HL-60 (cell line): ENCODE measurements at regions not wholly inside any gene's neighbourhood (a gene's known extent, or its start where the extent isn't known, plus 50 kb on each side); places are given as distances from the start of the nearest gene placed in this dataset.

Source experiments
- DNase-seq, 2 experiments: peaks; one replicate each; pipeline ENCODE4 v3.0.0-alpha.2; 2010 to 2020; ENCODE audit warnings: low read depth in 1 of 2, low spot score in 1 of 2
- H3K27ac ChIP-seq: fragments of 250-450 bp; sonication (Bioruptor Pico); replicated peaks from 2 replicates; pipeline ENCODE4 v1.5.1; 2020; ENCODE audit warnings: mild to moderate bottlenecking, moderate library complexity
- H3K27me3 ChIP-seq: fragments of 250-450 bp; sonication (Bioruptor Pico); 2 replicates; pipeline ENCODE4 v1.5.1; 2021; ENCODE audit warnings: mild to moderate bottlenecking, moderate library complexity; ENCODE audit not compliant: insufficient read depth, poor library complexity, severe bottlenecking
- H3K4me3 ChIP-seq: replicated peaks from 2 replicates; pipeline ENCODE4 v1.5.1; 2011; ENCODE audit warnings: mild to moderate bottlenecking, control low read depth, low read length; ENCODE audit not compliant: insufficient read depth
- GABPA ChIP-seq: IDR thresholded peaks from 2 replicates; pipeline ENCODE4 v1.6.1; 2012; ENCODE audit warnings: low read depth
- POLR2AphosphoS5 ChIP-seq: IDR thresholded peaks from 2 replicates; pipeline ENCODE4 v1.6.1; 2012; ENCODE audit warnings: low read depth
- REST ChIP-seq: IDR thresholded peaks from 2 replicates; pipeline ENCODE4 v1.6.1; 2012; ENCODE audit warnings: low read depth; ENCODE audit not compliant: insufficient replicate concordance
- SPI1 ChIP-seq: IDR thresholded peaks from 2 replicates; pipeline ENCODE4 v1.6.1; 2012; ENCODE audit warnings: low read depth, mild to moderate bottlenecking, borderline replicate concordance
- TF ChIP-seq, protein P1 (sequence below): IDR thresholded peaks from one replicate; pipeline ENCODE4 v1.5.1; 2011; ENCODE audit warnings: low read length, control low read depth, inconsistent platforms; ENCODE audit not compliant: insufficient read depth

- no peak for TF ChIP-seq REST
- no peak for TF ChIP-seq SPI1
- TF ChIP-seq, protein P1, sequence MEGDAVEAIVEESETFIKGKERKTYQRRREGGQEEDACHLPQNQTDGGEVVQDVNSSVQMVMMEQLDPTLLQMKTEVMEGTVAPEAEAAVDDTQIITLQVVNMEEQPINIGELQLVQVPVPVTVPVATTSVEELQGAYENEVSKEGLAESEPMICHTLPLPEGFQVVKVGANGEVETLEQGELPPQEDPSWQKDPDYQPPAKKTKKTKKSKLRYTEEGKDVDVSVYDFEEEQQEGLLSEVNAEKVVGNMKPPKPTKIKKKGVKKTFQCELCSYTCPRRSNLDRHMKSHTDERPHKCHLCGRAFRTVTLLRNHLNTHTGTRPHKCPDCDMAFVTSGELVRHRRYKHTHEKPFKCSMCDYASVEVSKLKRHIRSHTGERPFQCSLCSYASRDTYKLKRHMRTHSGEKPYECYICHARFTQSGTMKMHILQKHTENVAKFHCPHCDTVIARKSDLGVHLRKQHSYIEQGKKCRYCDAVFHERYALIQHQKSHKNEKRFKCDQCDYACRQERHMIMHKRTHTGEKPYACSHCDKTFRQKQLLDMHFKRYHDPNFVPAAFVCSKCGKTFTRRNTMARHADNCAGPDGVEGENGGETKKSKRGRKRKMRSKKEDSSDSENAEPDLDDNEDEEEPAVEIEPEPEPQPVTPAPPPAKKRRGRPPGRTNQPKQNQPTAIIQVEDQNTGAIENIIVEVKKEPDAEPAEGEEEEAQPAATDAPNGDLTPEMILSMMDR, result no peak
- TF ChIP-seq GABPA, result no peak
- no peak for TF ChIP-seq POLR2AphosphoS5
- DNase-seq, result no peak
- Histone ChIP-seq H3K4me3 (no peak overlapping the region), H3K27me3 (peaks cover 15% of the 10 kb centered on the region), H3K27ac (no peak overlapping the region)
These were observed 220.5 kb downstream of the FNDC1 start for GRCh38 chr6:159389695-159390094.

- Histone ChIP-seq H3K27me3 (no peaks in the 10 kb centered on the region), H3K27ac (no peak overlapping the region), H3K4me3 (no peak overlapping the region)
- no peak for DNase-seq
- TF ChIP-seq, protein P1, result no peak
- TF ChIP-seq REST (no peak), POLR2AphosphoS5 (no peak), GABPA (no peak), SPI1 (no peak)
These were observed 210.9 kb downstream of the FNDC1 start for GRCh38 chr6:159380114-159380513.

DNA sequence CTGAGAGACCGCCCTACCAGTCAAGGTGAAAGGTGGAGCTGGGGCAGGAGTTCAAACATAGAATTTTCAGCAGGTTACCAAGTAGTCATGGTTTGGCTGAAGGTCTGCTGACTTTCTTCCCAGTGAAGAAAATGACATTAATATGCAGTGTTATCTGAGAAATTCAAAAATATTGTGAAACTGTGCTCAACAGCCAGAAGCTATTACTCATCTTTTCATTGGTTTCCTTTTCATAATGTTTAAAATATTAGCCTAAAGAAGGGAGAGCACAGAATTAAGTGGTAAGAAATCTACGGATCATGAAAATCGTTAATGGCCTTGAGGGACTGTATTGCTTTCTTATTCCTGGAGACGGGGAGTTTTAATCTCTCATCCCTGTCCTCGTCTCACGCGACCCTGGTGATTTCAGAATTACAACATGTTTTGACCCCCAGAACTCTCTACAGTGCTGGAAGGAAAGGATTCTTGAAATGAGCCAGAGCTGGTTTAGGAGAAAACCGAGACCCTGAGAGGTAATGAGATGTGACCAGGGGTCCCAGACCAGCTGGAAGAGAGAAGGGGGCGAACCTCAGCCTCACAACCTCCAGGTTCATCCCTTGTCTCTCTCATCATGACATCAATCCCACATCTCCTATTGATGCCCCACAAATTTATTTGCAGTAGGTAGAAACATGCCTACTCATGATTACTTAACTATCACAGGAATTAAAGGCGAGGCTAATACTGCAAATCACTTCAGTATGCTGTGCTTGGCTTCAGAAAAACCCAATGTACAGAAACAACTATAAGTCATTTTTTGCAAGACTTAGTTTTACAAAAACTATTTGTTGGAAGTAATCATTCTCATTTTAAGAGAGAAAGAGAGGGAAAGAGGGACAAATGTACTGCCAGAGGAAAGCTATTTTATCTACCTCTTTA, 209.5 kb downstream of the FNDC1 start:
- no peak for DNase-seq
- Histone ChIP-seq H3K4me3 (no peak overlapping the region), H3K27me3 (no peaks in the 10 kb centered on the region), H3K27ac (no peak overlapping the region)
- no peak for TF ChIP-seq GABPA
- TF ChIP-seq, protein P1, result no peak
- TF ChIP-seq POLR2AphosphoS5, result no peak
- no peak for TF ChIP-seq REST
- TF ChIP-seq SPI1, result no peak
